HG03108 (cell line): ENCODE measurements at regions not wholly inside any gene's neighbourhood (a gene's known extent, or its start where the extent isn't known, plus 50 kb on each side); places are given as distances from the start of the nearest gene placed in this dataset.
"Not testable (repeated sequence)": the region's sequence is repeated elsewhere in the genome, so short reads cannot be mapped to it uniquely, and the experiment has no call there.

ENCODE experiments used
- ATAC-seq: cut with Tn5 transposase; IDR thresholded peaks from one replicate; pipeline ENCODE4 v1.9.1; 2021; ENCODE audit warnings: moderate library complexity; ENCODE audit not compliant: unreplicated experiment

GRCh38 chr7:9031386-9031785, 598.0 kb downstream of the NXPH1 start:
- no peak for ATAC-seq

- no peak for ATAC-seq
Observed at GRCh38 chr7:9036080-9036479, 602.7 kb downstream of the NXPH1 start.

- ATAC-seq: no peak
Observed at GRCh38 chr7:9071160-9071762, 637.9 kb downstream of the NXPH1 start.

- not testable (repeated sequence) for ATAC-seq
Observed at GRCh38 chr7:9075774-9076173, 642.4 kb downstream of the NXPH1 start.

- ATAC-seq: no peak
Observed at GRCh38 chr7:9082203-9082602, 648.8 kb downstream of the NXPH1 start.

- ATAC-seq: no peak
Observed at GRCh38 chr7:9083837-9084236, 650.4 kb downstream of the NXPH1 start.

- no peak for ATAC-seq
Observed at GRCh38 chr7:9091282-9091681, 657.9 kb downstream of the NXPH1 start.

GRCh38 chr7:9097565-9098060, 664.2 kb downstream of the NXPH1 start:
- ATAC-seq: no peak

GRCh38 chr7:9100289-9100688, 666.9 kb downstream of the NXPH1 start:
- ATAC-seq: no peak

GRCh38 chr7:9102846-9103245, 669.4 kb downstream of the NXPH1 start:
- ATAC-seq: no peak

GRCh38 chr7:9106747-9107146, 673.3 kb downstream of the NXPH1 start:
- ATAC-seq: no peak

GRCh38 chr7:9120331-9120730, 686.9 kb downstream of the NXPH1 start:
- ATAC-seq: no peak

GRCh38 chr7:9124320-9124719, 690.9 kb downstream of the NXPH1 start:
- no peak for ATAC-seq

GRCh38 chr7:9125246-9125645, 691.8 kb downstream of the NXPH1 start:
- no peak for ATAC-seq

GRCh38 chr7:9127901-9128300, 694.5 kb downstream of the NXPH1 start:
- no peak for ATAC-seq

GRCh38 chr7:9148687-9149086, 715.3 kb downstream of the NXPH1 start:
- ATAC-seq: no peak

GRCh38 chr7:9149499-9150082, 716.2 kb downstream of the NXPH1 start:
- no peak for ATAC-seq

GRCh38 chr7:9163691-9164090, 730.3 kb downstream of the NXPH1 start:
- ATAC-seq: not testable (repeated sequence)

GRCh38 chr7:9175871-9176270, 742.5 kb downstream of the NXPH1 start:
- ATAC-seq: no peak

- no peak for ATAC-seq
Observed at GRCh38 chr7:9181356-9181755, 747.9 kb downstream of the NXPH1 start.

GRCh38 chr7:9186730-9187129, 753.3 kb downstream of the NXPH1 start:
- ATAC-seq: no peak

- no peak for ATAC-seq
Observed at GRCh38 chr7:9189703-9190102, 756.3 kb downstream of the NXPH1 start.

- ATAC-seq: no peak
Observed at GRCh38 chr7:9192969-9193368, 759.6 kb downstream of the NXPH1 start.
